ENCODE measurements at regions not wholly inside any gene's neighbourhood (a gene's known extent, or its start where the extent isn't known, plus 50 kb on each side); places are given as distances from the start of the nearest gene placed in this dataset.

GRCh38 chr21:14720237-14720636 is 174.1 kb upstream of the SAMSN1 start:
- no peak overlapping the region for H3K27ac Mint-ChIP-seq
- H3K4me3 Mint-ChIP-seq: no peak overlapping the region
- H3K9me3 Mint-ChIP-seq: no peaks in the 10 kb centered on the region
- no peaks in the 10 kb centered on the region for H3K4me1 Mint-ChIP-seq
- no peaks in the 10 kb centered on the region for H3K27me3 Mint-ChIP-seq (ENCODE audit: low read depth)
- no peaks in the 10 kb centered on the region for H3K36me3 Mint-ChIP-seq (ENCODE audit: low read depth)
- no peak for TF ChIP-seq CTCF (IDR thresholded peaks at IDR 0.05; ENCODE audit: unreplicated experiment in 3 of 3)

DNA sequence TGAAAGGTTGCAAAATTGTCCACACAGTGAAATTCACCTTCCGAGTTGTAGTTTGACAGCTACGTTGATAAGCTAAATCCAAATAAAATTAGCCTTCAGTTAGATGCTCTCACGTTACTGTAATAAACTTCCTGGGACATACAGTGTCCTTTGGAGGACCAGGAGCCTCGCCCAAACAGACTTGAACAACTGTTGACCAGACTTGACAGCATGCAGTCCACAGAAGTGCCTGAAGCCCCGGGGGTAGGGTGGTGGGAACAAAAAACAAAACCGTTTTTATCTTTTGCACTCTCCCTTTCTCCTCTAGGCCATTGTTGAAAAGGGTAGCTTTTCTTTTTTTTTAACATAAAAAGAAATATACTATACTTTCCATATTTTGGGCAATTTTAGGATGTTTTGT is 172.8 kb upstream of the SAMSN1 start:
- no peak for TF ChIP-seq CTCF (IDR thresholded peaks at IDR 0.05; ENCODE audit: unreplicated experiment in 3 of 3)
- no peaks in the 10 kb centered on the region for H3K4me1 Mint-ChIP-seq
- H3K4me3 Mint-ChIP-seq: no peak overlapping the region
- peaks cover 4% of the 10 kb centered on the region for H3K9me3 Mint-ChIP-seq
- no peaks in the 10 kb centered on the region for H3K36me3 Mint-ChIP-seq (ENCODE audit: low read depth)
- no peak overlapping the region for H3K27ac Mint-ChIP-seq
- H3K27me3 Mint-ChIP-seq (ENCODE audit: low read depth): no peaks in the 10 kb centered on the region

DNA sequence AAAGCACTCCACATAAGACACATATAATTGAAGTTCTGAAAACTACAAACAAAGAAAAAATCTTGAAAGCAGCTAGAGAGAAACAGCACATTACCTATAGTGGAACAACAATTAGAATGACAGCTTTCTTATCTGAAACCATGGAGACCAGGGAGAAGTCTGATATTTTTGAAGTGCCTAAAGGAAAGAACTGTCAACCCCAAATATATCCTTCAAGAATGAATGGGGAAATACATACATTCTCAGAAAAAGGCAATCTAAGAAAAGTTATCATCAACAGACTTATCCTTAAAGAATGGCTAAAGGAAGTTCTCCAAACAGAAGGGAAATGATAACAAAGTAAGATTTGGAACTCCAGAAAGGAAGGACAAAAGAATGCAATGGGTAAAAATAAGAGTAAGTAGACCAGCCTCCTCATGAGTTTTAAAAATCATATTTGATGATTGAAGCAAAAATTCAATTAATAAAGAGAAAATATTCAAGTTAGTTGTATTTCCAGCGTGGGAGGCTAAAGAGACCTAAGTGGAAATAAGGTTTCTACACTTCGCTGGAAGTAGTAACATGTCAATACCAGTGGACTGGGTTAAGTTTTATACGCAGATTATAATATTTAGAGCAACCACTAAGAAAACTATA is 170.8 kb upstream of the SAMSN1 start:
- peaks cover 5% of the 10 kb centered on the region for H3K4me1 Mint-ChIP-seq
- no peak overlapping the region for H3K27ac Mint-ChIP-seq
- peaks cover 16% of the 10 kb centered on the region for H3K9me3 Mint-ChIP-seq
- no peak overlapping the region for H3K4me3 Mint-ChIP-seq
- no peaks in the 10 kb centered on the region for H3K36me3 Mint-ChIP-seq (ENCODE audit: low read depth)
- no peaks in the 10 kb centered on the region for H3K27me3 Mint-ChIP-seq (ENCODE audit: low read depth)
- no peak for TF ChIP-seq CTCF (IDR thresholded peaks at IDR 0.05; ENCODE audit: unreplicated experiment in 3 of 3)

- Mint-ChIP-seq H3K4me1 (peaks cover 14% of the 10 kb centered on the region), H3K27me3 (ENCODE audit: low read depth) (no peaks in the 10 kb centered on the region), H3K36me3 (ENCODE audit: low read depth) (no peaks in the 10 kb centered on the region), H3K9me3 (peaks cover 16% of the 10 kb centered on the region), H3K27ac (no peak overlapping the region), H3K4me3 (no peak overlapping the region)
- no peak for TF ChIP-seq CTCF (IDR thresholded peaks at IDR 0.05; ENCODE audit: unreplicated experiment in 3 of 3)
These were observed 167.0 kb upstream of the SAMSN1 start for GRCh38 chr21:14713109-14713508.

- Mint-ChIP-seq H3K4me1 (peaks cover 14% of the 10 kb centered on the region), H3K9me3 (peaks cover 16% of the 10 kb centered on the region), H3K27me3 (ENCODE audit: low read depth) (no peaks in the 10 kb centered on the region), H3K27ac (peak overlapping the region; percentile 61 to 85 (median 81)), H3K36me3 (ENCODE audit: low read depth) (no peaks in the 10 kb centered on the region), H3K4me3 (no peak overlapping the region)
- TF ChIP-seq CTCF (IDR thresholded peaks at IDR 0.05; ENCODE audit: unreplicated experiment in 3 of 3): no peak
These were observed 166.1 kb upstream of the SAMSN1 start for GRCh38 chr21:14712121-14712715.

DNA sequence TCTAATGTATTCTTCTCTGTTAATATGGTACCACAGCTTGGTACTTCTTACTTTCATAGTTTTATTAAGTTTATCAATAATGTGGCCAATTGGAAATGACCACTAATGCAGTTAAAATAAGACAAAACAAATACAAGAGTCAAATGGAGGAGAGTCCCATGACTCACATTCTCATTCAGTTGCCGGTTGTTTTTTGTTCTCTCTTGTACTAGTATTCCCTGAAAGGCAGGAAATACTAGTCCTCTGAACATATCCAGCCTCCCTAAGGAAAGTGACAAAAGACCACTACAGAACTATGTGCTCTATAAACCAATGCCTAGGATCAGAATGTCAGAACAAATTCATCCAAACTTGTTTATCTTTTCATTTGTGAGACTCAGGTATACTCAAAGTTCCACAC is 165.2 kb upstream of the SAMSN1 start:
- Mint-ChIP-seq H3K36me3 (ENCODE audit: low read depth) (no peaks in the 10 kb centered on the region), H3K27ac (peak overlapping the region; percentile 61 to 85 (median 81)), H3K4me3 (no peak overlapping the region), H3K4me1 (peaks cover 14% of the 10 kb centered on the region), H3K27me3 (ENCODE audit: low read depth) (no peaks in the 10 kb centered on the region), H3K9me3 (peaks cover 16% of the 10 kb centered on the region)
- no peak for TF ChIP-seq CTCF (IDR thresholded peaks at IDR 0.05; ENCODE audit: unreplicated experiment in 3 of 3)
